ENCODE measurements at regions not wholly inside any gene's neighbourhood (a gene's known extent, or its start where the extent isn't known, plus 50 kb on each side); places are given as distances from the start of the nearest gene placed in this dataset.

GRCh38 chr14:87076922-87077321 is 916.1 kb downstream of the GALC start:
- TF ChIP-seq HDGF (IDR thresholded peaks at IDR 0.05): no peak
- TF ChIP-seq ZZZ3 (IDR thresholded peaks at IDR 0.05; ENCODE audit: control insufficient read depth, insufficient read length, low read depth): no peak
- TF ChIP-seq HDAC6 (IDR thresholded peaks at IDR 0.05; ENCODE audit: unreplicated experiment): no peak
